ENCODE measurements at regions not wholly inside any gene's neighbourhood (a gene's known extent, or its start where the extent isn't known, plus 50 kb on each side); places are given as distances from the start of the nearest gene placed in this dataset.
"Not testable (repeated sequence)": the region's sequence is repeated elsewhere in the genome, so short reads cannot be mapped to it uniquely, and the experiment has no call there.

DNA sequence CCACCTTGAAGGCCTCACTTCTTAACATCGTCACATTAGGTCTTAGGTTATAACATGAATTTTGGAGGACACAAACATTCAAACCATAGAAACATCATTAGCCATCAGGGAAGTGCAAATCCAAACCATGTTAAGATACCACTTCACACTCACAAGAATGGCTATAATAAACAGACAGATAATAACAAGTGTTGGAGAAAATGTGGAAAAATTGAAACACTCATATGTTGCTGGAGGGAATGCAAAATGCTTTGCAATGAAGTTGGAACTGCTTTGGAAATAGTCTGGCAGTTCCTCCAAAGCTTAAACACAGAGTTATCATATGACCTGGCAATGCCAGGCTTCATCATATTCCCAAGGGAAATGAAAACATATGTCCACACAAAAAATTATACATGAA is 156.8 kb upstream of the EFCAB3 start:
- TF ChIP-seq POLR2A (IDR thresholded peaks at IDR 0.05) = not testable (repeated sequence)
- TF ChIP-seq, protein P1, sequence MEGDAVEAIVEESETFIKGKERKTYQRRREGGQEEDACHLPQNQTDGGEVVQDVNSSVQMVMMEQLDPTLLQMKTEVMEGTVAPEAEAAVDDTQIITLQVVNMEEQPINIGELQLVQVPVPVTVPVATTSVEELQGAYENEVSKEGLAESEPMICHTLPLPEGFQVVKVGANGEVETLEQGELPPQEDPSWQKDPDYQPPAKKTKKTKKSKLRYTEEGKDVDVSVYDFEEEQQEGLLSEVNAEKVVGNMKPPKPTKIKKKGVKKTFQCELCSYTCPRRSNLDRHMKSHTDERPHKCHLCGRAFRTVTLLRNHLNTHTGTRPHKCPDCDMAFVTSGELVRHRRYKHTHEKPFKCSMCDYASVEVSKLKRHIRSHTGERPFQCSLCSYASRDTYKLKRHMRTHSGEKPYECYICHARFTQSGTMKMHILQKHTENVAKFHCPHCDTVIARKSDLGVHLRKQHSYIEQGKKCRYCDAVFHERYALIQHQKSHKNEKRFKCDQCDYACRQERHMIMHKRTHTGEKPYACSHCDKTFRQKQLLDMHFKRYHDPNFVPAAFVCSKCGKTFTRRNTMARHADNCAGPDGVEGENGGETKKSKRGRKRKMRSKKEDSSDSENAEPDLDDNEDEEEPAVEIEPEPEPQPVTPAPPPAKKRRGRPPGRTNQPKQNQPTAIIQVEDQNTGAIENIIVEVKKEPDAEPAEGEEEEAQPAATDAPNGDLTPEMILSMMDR (IDR thresholded peaks at IDR 0.05) = not testable (repeated sequence)
